Liver (tissue), 8 donors: ENCODE measurements at regions not wholly inside any gene's neighbourhood (a gene's known extent, or its start where the extent isn't known, plus 50 kb on each side); places are given as distances from the start of the nearest gene placed in this dataset.

Source experiments
- DNase-seq: peaks from one replicate; pipeline ENCODE4 v3.0.0-alpha.2; 2017; ENCODE audit warnings: low spot score
- H3K27ac ChIP-seq, 2 donors: one replicate each; pipeline ENCODE4 v1.7.0; 2013; ENCODE audit warnings: inconsistent platforms in 2 of 2, low read length in 2 of 2, control low read depth in 1 of 2, low read depth in 1 of 2, mild to moderate bottlenecking in 1 of 2
- H3K27me3 ChIP-seq, 4 donors: one replicate each; pipeline versions ENCODE4 v1.6.1 to v1.7.0; 2013; ENCODE audit warnings: low read length in 3 of 4, inconsistent platforms in 1 of 4, mild to moderate bottlenecking in 1 of 4, moderate library complexity in 1 of 4; ENCODE audit not compliant: control insufficient read depth in 4 of 4, insufficient read depth in 4 of 4
- H3K36me3 ChIP-seq, 4 donors: one replicate each; pipeline versions ENCODE4 v1.6.1 to v1.7.0; 2013; ENCODE audit warnings: low read length in 3 of 4, mild to moderate bottlenecking in 3 of 4, low read depth in 1 of 4, moderate library complexity in 1 of 4; ENCODE audit not compliant: control insufficient read depth in 4 of 4, insufficient read depth in 3 of 4
- H3K4me1 ChIP-seq, 4 donors: one replicate each; pipeline versions ENCODE4 v1.6.1 to v1.7.0; 2013; ENCODE audit warnings: low read length in 3 of 4, mild to moderate bottlenecking in 3 of 4, moderate library complexity in 1 of 4; ENCODE audit not compliant: control insufficient read depth in 4 of 4, insufficient read depth in 4 of 4
- H3K4me3 ChIP-seq, 3 donors: one replicate each; pipeline versions ENCODE4 v1.6.1 to v1.7.0; 2013; ENCODE audit warnings: low read length in 3 of 3, control low read depth in 1 of 3, low read depth in 1 of 3, mild to moderate bottlenecking in 1 of 3
- H3K9ac ChIP-seq, 2 donors: one replicate each; pipeline ENCODE4 v1.7.0; 2013; ENCODE audit warnings: low read length in 2 of 2, mild to moderate bottlenecking in 2 of 2, moderate library complexity in 2 of 2, control low read depth in 1 of 2, low read depth in 1 of 2
- H3K9me3 ChIP-seq, 4 donors: one replicate each; pipeline versions ENCODE4 v1.6.1 to v1.7.0; 2013; ENCODE audit warnings: low read length in 3 of 4; ENCODE audit not compliant: control insufficient read depth in 4 of 4
- CTCF ChIP-seq: fragments of 150-350 bp; IDR thresholded peaks from 2 replicates; pipeline ENCODE4 v1.5.1; 2017; ENCODE audit warnings: improper control_type of control experiment, low read depth, low read length; ENCODE audit not compliant: missing input control
- EGR1 ChIP-seq, 2 donors: IDR thresholded peaks; 2 replicates each; pipeline ENCODE4 v1.6.1; 2016 to 2018; ENCODE audit warnings: antibody characterized with exemption in 2 of 2, low read depth in 2 of 2
- FOXA1 ChIP-seq: IDR thresholded peaks from 2 replicates; pipeline ENCODE4 v1.6.1; 2016; ENCODE audit warnings: antibody characterized with exemption
- FOXA2 ChIP-seq: IDR thresholded peaks from 2 replicates; pipeline ENCODE4 v1.6.1; 2016; ENCODE audit warnings: antibody characterized with exemption
- GABPA ChIP-seq, 2 donors: IDR thresholded peaks in 1 of 2; conservative IDR thresholded peaks in 1 of 2; 2 replicates each; pipeline ENCODE4 v1.6.1; 2016; ENCODE audit warnings: antibody characterized with exemption in 2 of 2, mild to moderate bottlenecking in 1 of 2, moderate library complexity in 1 of 2
- HNF4A ChIP-seq, 2 donors: conservative IDR thresholded peaks; 2 replicates each; pipeline ENCODE4 v1.6.1; 2016; ENCODE audit warnings: antibody characterized with exemption in 2 of 2, mild to moderate bottlenecking in 2 of 2
- HNF4G ChIP-seq: IDR thresholded peaks from 2 replicates; pipeline ENCODE4 v1.6.1; 2016; ENCODE audit warnings: antibody characterized with exemption
- JUND ChIP-seq, 2 donors: IDR thresholded peaks; 2 replicates each; pipeline ENCODE4 v1.6.1; 2016; ENCODE audit warnings: antibody characterized with exemption in 2 of 2
- NR2F2 ChIP-seq: IDR thresholded peaks from 2 replicates; pipeline ENCODE4 v1.6.1; 2016; ENCODE audit warnings: antibody characterized with exemption
- RAD21 ChIP-seq, 2 donors: IDR thresholded peaks; 2 replicates each; pipeline ENCODE4 v1.6.1; 2016; ENCODE audit warnings: antibody characterized with exemption in 2 of 2, mild to moderate bottlenecking in 2 of 2
- REST ChIP-seq: IDR thresholded peaks from 2 replicates; pipeline ENCODE4 v1.6.1; 2016; ENCODE audit warnings: antibody characterized with exemption, mild to moderate bottlenecking
- RXRA ChIP-seq, 2 donors: IDR thresholded peaks; 2 replicates each; pipeline ENCODE4 v1.6.1; 2017 to 2018; ENCODE audit warnings: antibody characterized with exemption in 2 of 2, mild to moderate bottlenecking in 1 of 2
- SP1 ChIP-seq: IDR thresholded peaks from 2 replicates; pipeline ENCODE4 v1.6.1; 2018; ENCODE audit warnings: antibody characterized with exemption, mild to moderate bottlenecking
- TAF1 ChIP-seq: conservative IDR thresholded peaks from 2 replicates; pipeline ENCODE4 v1.6.1; 2016; ENCODE audit warnings: antibody characterized with exemption, mild to moderate bottlenecking
- YY1 ChIP-seq: IDR thresholded peaks from 2 replicates; pipeline ENCODE4 v1.6.1; 2016; ENCODE audit warnings: antibody characterized with exemption, mild to moderate bottlenecking
- WGBS: extraction: QIAGEN DNeasy Blood & Tissue Kit; methylation state at CpG from one replicate; pipeline ENCODE4 v1.1.7; 2013; 5-methylcytosine and 5-hydroxymethylcytosine counted together
- TF ChIP-seq, protein P1 (sequence below): IDR thresholded peaks from 2 replicates; pipeline ENCODE4 v1.6.1; 2016; ENCODE audit warnings: antibody characterized with exemption
- TF ChIP-seq, protein P2 (sequence below): IDR thresholded peaks from 2 replicates; pipeline ENCODE4 v1.6.1; 2016; ENCODE audit warnings: antibody characterized with exemption
- donor health status: healthy.
- donor health status: healthy.
- donor health status: healthy.
- donor health status: healthy.
- donor health status: healthy.

- Histone ChIP-seq H3K9ac (peak overlapping the region; percentile 3 to 34), H3K27ac (peak overlapping the region; percentile 31 to 41), H3K9me3 (no peaks in the 10 kb centered on the region), H3K4me3 (peak overlapping the region; percentile 79 to 95 (median 84)), H3K36me3 (no peaks in the 10 kb centered on the region), H3K27me3 (no peaks in the 10 kb centered on the region), H3K4me1 (peaks cover 0 to 12% (median 8%) of the 10 kb centered on the region in 4 donors)
- WGBS = under 1% methylated on average over 55 of the region's 55 CpGs
- peak; percentile 97 for DNase-seq
- TF ChIP-seq RAD21 (IDR thresholded peaks at IDR 0.05) (no peak), EGR1 (IDR thresholded peaks at IDR 0.05; ENCODE audit: low read depth in 2 of 2) (no peak), HNF4G (no peak), REST (no peak), GABPA (IDR thresholded peaks at IDR 0.05 in 1 of 2, conservative IDR thresholded peaks at IDR 0.05 in 1 of 2) (peak; percentile 71 to 91), SP1 (peak; percentile 91), NR2F2 (no peak), TAF1 (no peak), YY1 (peak; percentile 45), HNF4A (conservative IDR thresholded peaks at IDR 0.05) (peak; percentile 7 to 28), JUND (IDR thresholded peaks at IDR 0.05) (no peak), FOXA1 (no peak), FOXA2 (no peak), CTCF (no peak), RXRA (IDR thresholded peaks at IDR 0.05) (peak in 1 of 2 donors; percentile 38)
- TF ChIP-seq, protein P1, sequence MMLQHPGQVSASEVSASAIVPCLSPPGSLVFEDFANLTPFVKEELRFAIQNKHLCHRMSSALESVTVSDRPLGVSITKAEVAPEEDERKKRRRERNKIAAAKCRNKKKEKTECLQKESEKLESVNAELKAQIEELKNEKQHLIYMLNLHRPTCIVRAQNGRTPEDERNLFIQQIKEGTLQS = no peak
- TF ChIP-seq, protein P2, sequence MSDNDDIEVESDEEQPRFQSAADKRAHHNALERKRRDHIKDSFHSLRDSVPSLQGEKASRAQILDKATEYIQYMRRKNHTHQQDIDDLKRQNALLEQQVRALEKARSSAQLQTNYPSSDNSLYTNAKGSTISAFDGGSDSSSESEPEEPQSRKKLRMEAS = no peak
Observed at GRCh38 chr7:112939574-112940313, 146.9 kb downstream of the GPR85 start.
